Liver (tissue), 3 donors: ENCODE measurements at regions not wholly inside any gene's neighbourhood (a gene's known extent, or its start where the extent isn't known, plus 50 kb on each side); places are given as distances from the start of the nearest gene placed in this dataset.

Source experiments
- GABPA ChIP-seq, 2 donors: IDR thresholded peaks in 1 of 2; conservative IDR thresholded peaks in 1 of 2; 2 replicates each; pipeline ENCODE4 v1.6.1; 2016; ENCODE audit warnings: antibody characterized with exemption in 2 of 2, mild to moderate bottlenecking in 1 of 2, moderate library complexity in 1 of 2
- RAD21 ChIP-seq, 2 donors: IDR thresholded peaks; 2 replicates each; pipeline ENCODE4 v1.6.1; 2016; ENCODE audit warnings: antibody characterized with exemption in 2 of 2, mild to moderate bottlenecking in 2 of 2
- REST ChIP-seq: IDR thresholded peaks from 2 replicates; pipeline ENCODE4 v1.6.1; 2016; ENCODE audit warnings: antibody characterized with exemption, mild to moderate bottlenecking
- RXRA ChIP-seq, 2 donors: IDR thresholded peaks; 2 replicates each; pipeline ENCODE4 v1.6.1; 2017 to 2018; ENCODE audit warnings: antibody characterized with exemption in 2 of 2, mild to moderate bottlenecking in 1 of 2
- SP1 ChIP-seq: IDR thresholded peaks from 2 replicates; pipeline ENCODE4 v1.6.1; 2018; ENCODE audit warnings: antibody characterized with exemption, mild to moderate bottlenecking
- TAF1 ChIP-seq: conservative IDR thresholded peaks from 2 replicates; pipeline ENCODE4 v1.6.1; 2016; ENCODE audit warnings: antibody characterized with exemption, mild to moderate bottlenecking
- YY1 ChIP-seq: IDR thresholded peaks from 2 replicates; pipeline ENCODE4 v1.6.1; 2016; ENCODE audit warnings: antibody characterized with exemption, mild to moderate bottlenecking
- TF ChIP-seq, protein P1 (sequence below): fragments of 150-350 bp; IDR thresholded peaks from 2 replicates; pipeline ENCODE4 v1.5.1; 2017; ENCODE audit warnings: improper control_type of control experiment, low read depth, low read length; ENCODE audit not compliant: missing input control
- TF ChIP-seq, protein P2 (sequence below): IDR thresholded peaks from 2 replicates; pipeline ENCODE4 v1.6.1; 2016; ENCODE audit warnings: antibody characterized with exemption
- TF ChIP-seq, protein P3 (sequence below): IDR thresholded peaks from 2 replicates; pipeline ENCODE4 v1.6.1; 2016; ENCODE audit warnings: antibody characterized with exemption
- donor health status: healthy.
- donor health status: healthy.

- no peak for TF ChIP-seq TAF1
- TF ChIP-seq, protein P1, sequence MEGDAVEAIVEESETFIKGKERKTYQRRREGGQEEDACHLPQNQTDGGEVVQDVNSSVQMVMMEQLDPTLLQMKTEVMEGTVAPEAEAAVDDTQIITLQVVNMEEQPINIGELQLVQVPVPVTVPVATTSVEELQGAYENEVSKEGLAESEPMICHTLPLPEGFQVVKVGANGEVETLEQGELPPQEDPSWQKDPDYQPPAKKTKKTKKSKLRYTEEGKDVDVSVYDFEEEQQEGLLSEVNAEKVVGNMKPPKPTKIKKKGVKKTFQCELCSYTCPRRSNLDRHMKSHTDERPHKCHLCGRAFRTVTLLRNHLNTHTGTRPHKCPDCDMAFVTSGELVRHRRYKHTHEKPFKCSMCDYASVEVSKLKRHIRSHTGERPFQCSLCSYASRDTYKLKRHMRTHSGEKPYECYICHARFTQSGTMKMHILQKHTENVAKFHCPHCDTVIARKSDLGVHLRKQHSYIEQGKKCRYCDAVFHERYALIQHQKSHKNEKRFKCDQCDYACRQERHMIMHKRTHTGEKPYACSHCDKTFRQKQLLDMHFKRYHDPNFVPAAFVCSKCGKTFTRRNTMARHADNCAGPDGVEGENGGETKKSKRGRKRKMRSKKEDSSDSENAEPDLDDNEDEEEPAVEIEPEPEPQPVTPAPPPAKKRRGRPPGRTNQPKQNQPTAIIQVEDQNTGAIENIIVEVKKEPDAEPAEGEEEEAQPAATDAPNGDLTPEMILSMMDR, result no peak
- TF ChIP-seq REST, result no peak
- TF ChIP-seq RAD21 (IDR thresholded peaks at IDR 0.05), result no peak
- no peak for TF ChIP-seq GABPA (IDR thresholded peaks at IDR 0.05 in 1 of 2, conservative IDR thresholded peaks at IDR 0.05 in 1 of 2)
- TF ChIP-seq, protein P2, sequence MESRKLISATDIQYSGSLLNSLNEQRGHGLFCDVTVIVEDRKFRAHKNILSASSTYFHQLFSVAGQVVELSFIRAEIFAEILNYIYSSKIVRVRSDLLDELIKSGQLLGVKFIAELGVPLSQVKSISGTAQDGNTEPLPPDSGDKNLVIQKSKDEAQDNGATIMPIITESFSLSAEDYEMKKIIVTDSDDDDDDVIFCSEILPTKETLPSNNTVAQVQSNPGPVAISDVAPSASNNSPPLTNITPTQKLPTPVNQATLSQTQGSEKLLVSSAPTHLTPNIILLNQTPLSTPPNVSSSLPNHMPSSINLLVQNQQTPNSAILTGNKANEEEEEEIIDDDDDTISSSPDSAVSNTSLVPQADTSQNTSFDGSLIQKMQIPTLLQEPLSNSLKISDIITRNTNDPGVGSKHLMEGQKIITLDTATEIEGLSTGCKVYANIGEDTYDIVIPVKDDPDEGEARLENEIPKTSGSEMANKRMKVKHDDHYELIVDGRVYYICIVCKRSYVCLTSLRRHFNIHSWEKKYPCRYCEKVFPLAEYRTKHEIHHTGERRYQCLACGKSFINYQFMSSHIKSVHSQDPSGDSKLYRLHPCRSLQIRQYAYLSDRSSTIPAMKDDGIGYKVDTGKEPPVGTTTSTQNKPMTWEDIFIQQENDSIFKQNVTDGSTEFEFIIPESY, result no peak
- TF ChIP-seq YY1, result no peak
- TF ChIP-seq RXRA (IDR thresholded peaks at IDR 0.05), result no peak
- no peak for TF ChIP-seq SP1
- TF ChIP-seq, protein P3, sequence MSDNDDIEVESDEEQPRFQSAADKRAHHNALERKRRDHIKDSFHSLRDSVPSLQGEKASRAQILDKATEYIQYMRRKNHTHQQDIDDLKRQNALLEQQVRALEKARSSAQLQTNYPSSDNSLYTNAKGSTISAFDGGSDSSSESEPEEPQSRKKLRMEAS, result no peak
Measured at GRCh38 chr5:158514986-158515359, 584.7 kb downstream of the EBF1 start.
